ENCODE measurements at regions not wholly inside any gene's neighbourhood (a gene's known extent, or its start where the extent isn't known, plus 50 kb on each side); places are given as distances from the start of the nearest gene placed in this dataset.

DNA sequence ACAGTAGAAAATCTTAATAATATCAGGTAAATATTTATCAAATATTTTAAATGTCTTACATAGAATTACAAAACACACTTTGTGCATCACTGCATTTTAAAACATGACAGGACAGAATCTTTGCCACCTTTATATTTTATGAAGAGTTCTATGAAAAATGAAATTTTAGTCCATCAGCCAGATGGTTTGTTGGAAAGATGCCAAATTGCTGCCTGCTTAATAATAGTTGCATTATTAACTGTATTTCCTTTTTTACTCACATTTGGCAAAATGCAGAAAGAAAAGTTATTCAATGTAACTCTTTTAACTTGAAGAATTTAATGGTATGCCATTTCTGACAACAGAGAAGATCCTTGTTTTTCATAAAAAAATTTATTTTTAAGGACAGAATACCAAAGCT, 1271.6 kb downstream of the NSUN3 start:
- DNase-seq, result no peak
- Histone ChIP-seq H3K9me3 (peaks cover 0 to 14% (median 0%) of the 10 kb centered on the region in 11 donors), H3K4me1 (no peaks in the 10 kb centered on the region), H3K4me3 (no peak overlapping the region), H3K27ac (no peak overlapping the region), H3K27me3 (no peaks in the 10 kb centered on the region), H3K36me3 (no peaks in the 10 kb centered on the region)
- intact Hi-C loops (cut with DNase I), result no loop called here
- TF ChIP-seq, protein P1, sequence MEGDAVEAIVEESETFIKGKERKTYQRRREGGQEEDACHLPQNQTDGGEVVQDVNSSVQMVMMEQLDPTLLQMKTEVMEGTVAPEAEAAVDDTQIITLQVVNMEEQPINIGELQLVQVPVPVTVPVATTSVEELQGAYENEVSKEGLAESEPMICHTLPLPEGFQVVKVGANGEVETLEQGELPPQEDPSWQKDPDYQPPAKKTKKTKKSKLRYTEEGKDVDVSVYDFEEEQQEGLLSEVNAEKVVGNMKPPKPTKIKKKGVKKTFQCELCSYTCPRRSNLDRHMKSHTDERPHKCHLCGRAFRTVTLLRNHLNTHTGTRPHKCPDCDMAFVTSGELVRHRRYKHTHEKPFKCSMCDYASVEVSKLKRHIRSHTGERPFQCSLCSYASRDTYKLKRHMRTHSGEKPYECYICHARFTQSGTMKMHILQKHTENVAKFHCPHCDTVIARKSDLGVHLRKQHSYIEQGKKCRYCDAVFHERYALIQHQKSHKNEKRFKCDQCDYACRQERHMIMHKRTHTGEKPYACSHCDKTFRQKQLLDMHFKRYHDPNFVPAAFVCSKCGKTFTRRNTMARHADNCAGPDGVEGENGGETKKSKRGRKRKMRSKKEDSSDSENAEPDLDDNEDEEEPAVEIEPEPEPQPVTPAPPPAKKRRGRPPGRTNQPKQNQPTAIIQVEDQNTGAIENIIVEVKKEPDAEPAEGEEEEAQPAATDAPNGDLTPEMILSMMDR (IDR thresholded peaks at IDR 0.05), result no peak
- no peak for ATAC-seq

DNA sequence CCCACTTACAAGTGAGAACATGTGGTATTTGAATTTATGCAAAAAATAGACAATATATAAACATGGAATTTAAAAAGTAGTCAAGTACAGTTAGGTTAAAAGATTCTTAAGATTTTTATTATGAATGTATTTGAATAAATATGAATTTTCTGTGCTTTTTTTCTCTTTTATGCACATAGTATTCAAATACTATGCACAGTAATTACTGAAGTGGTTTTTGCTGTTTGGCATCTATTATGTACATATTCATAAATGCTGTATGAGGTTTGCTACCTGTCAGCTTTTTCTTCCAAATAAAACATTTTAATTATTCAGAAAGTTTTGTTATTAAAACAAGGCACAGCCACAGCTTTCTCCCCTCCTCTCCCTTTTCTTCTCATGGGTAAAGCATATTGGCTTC, 1272.7 kb downstream of the NSUN3 start:
- Histone ChIP-seq H3K9me3 (peaks cover 0 to 6% (median 0%) of the 10 kb centered on the region in 11 donors), H3K27me3 (no peaks in the 10 kb centered on the region), H3K27ac (no peak overlapping the region), H3K36me3 (no peaks in the 10 kb centered on the region), H3K4me1 (no peaks in the 10 kb centered on the region), H3K4me3 (no peak overlapping the region)
- TF ChIP-seq, protein P1 (IDR thresholded peaks at IDR 0.05), result no peak
- intact Hi-C loops (cut with DNase I), result no loop called here
- ATAC-seq, result no peak
- DNase-seq, result no peak

DNA sequence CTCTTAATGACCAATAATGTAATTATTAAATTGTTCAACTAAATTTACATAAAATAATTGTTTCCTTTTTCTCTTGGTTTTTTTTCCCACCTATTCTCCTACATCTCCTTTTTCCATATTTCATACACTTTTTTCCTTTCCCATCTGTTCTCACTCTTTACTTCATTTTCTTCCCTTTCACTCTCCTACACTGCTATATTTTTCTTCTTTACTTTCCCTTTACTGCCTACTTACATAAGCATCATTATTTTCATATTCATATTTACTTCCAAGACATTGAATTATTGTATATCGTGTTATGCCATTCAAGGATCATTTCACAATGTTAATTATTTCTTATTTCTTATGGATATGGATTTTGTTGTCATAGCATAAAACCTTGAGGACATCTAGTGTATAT, 1275.6 kb downstream of the NSUN3 start:
- DNase-seq, result no peak
- no peaks in the 10 kb centered on the region for H3K36me3 ChIP-seq
- ATAC-seq, result no peak
- 84 to 85% methylated on average over 1 of the region's 1 CpG for WGBS, 2 donors
- intact Hi-C loops (cut with DNase I), result no loop called here
- no peaks in the 10 kb centered on the region for H3K27me3 ChIP-seq
- H3K4me1 ChIP-seq, result no peaks in the 10 kb centered on the region
- peaks cover 0 to 2% (median 0%) of the 10 kb centered on the region in 11 donors for H3K9me3 ChIP-seq
- no peak overlapping the region for H3K4me3 ChIP-seq
- TF ChIP-seq, protein P1 (IDR thresholded peaks at IDR 0.05), result no peak
- H3K27ac ChIP-seq, result no peak overlapping the region

DNA sequence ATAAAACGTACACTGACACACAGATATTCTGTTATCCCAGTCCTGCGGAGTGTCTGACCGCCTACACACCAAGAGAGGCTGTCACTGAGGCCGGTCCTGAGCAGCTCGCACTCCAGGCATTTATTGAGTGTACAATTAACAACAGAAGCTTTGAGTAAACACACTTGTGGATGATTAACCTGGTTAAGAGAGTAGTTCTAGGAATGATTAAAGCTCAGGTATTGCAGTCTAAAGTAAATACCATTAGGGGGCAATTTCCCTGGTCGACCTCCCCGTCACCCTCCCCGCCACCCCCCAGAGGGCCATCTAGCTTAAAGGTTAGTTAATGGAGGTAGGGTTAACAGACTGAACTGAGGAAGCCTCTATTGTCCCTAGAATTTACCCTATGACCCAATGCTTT, 1278.5 kb downstream of the NSUN3 start:
- 80 to 84% methylated on average over 8 of the region's 8 CpGs for WGBS, 2 donors
- no peak for ATAC-seq
- intact Hi-C loops (cut with DNase I), result no loop called here

More for the DNA sequence above, 1278.5 kb downstream of the NSUN3 start:
- H3K36me3 ChIP-seq, result no peaks in the 10 kb centered on the region
- no peak overlapping the region for H3K27ac ChIP-seq
- no peaks in the 10 kb centered on the region for H3K27me3 ChIP-seq
- DNase-seq, result no peak
- no peaks in the 10 kb centered on the region for H3K9me3 ChIP-seq
- H3K4me3 ChIP-seq, result no peak overlapping the region
- TF ChIP-seq, protein P1 (IDR thresholded peaks at IDR 0.05), result no peak
- no peaks in the 10 kb centered on the region for H3K4me1 ChIP-seq

Data from heart right ventricle (tissue), 16 donors.